ENCODE measurements at regions not wholly inside any gene's neighbourhood (a gene's known extent, or its start where the extent isn't known, plus 50 kb on each side); places are given as distances from the start of the nearest gene placed in this dataset.

- no peak for DNase-seq (ENCODE audit: low read depth)
- no peak overlapping the region for H3K4me3 ChIP-seq (ENCODE audit: control insufficient read depth, low read depth, low read length)
- TF ChIP-seq CTCF (IDR thresholded peaks at IDR 0.05; ENCODE audit: control insufficient read depth, insufficient read depth, low read depth, low read length, missing control alignments), result no peak
Observed at GRCh38 chr22:49278340-49278739, 549.3 kb downstream of the BRD1 start.

GRCh38 chr22:49276567-49276966 is 551.1 kb downstream of the BRD1 start:
- no peak overlapping the region for H3K4me3 ChIP-seq (ENCODE audit: control insufficient read depth, low read depth, low read length)
- no peak for DNase-seq (ENCODE audit: low read depth)
- TF ChIP-seq CTCF (IDR thresholded peaks at IDR 0.05; ENCODE audit: control insufficient read depth, insufficient read depth, low read depth, low read length, missing control alignments), result no peak

GRCh38 chr22:49274754-49275380 is 552.8 kb downstream of the BRD1 start:
- TF ChIP-seq CTCF (IDR thresholded peaks at IDR 0.05; ENCODE audit: control insufficient read depth, insufficient read depth, low read depth, low read length, missing control alignments), result no peak
- DNase-seq (ENCODE audit: low read depth), result no peak
- no peak overlapping the region for H3K4me3 ChIP-seq (ENCODE audit: control insufficient read depth, low read depth, low read length)

GRCh38 chr22:49272546-49273125 is 555.0 kb downstream of the BRD1 start:
- TF ChIP-seq CTCF (IDR thresholded peaks at IDR 0.05; ENCODE audit: control insufficient read depth, insufficient read depth, low read depth, low read length, missing control alignments), result no peak
- H3K4me3 ChIP-seq (ENCODE audit: control insufficient read depth, low read depth, low read length), result no peak overlapping the region
- no peak for DNase-seq (ENCODE audit: low read depth)

- H3K4me3 ChIP-seq (ENCODE audit: control insufficient read depth, low read depth, low read length), result no peak overlapping the region
- DNase-seq (ENCODE audit: low read depth), result no peak
- TF ChIP-seq CTCF (IDR thresholded peaks at IDR 0.05; ENCODE audit: control insufficient read depth, insufficient read depth, low read depth, low read length, missing control alignments), result no peak
Observed at GRCh38 chr22:49271831-49272230, 555.8 kb downstream of the BRD1 start.

- no peak for DNase-seq (ENCODE audit: low read depth)
- no peak for TF ChIP-seq CTCF (IDR thresholded peaks at IDR 0.05; ENCODE audit: control insufficient read depth, insufficient read depth, low read depth, low read length, missing control alignments)
- no peak overlapping the region for H3K4me3 ChIP-seq (ENCODE audit: control insufficient read depth, low read depth, low read length)
Observed at GRCh38 chr22:49271369-49271727, 556.3 kb downstream of the BRD1 start.

Measured in AG09309 (cell line).